Pancreas (tissue), 10 donors: ENCODE measurements at regions not wholly inside any gene's neighbourhood (a gene's known extent, or its start where the extent isn't known, plus 50 kb on each side); places are given as distances from the start of the nearest gene placed in this dataset.
A peak's percentile ranks its signal among the peaks of the same experiment; 100 is the strongest.

Experiments
- ATAC-seq, 4 donors: fragments of 200-7000 bp; cut with Tn5 transposase; one replicate each; pipeline versions ENCODE4 v1.8.0 to v1.9.1; 2020; ENCODE audit warnings: mild to moderate bottlenecking in 4 of 4, moderate library complexity in 4 of 4
- DNase-seq, 6 donors: peaks; one replicate each; pipeline ENCODE4 v3.0.0-alpha.2; 2020
- FAIRE-seq: peaks from 2 replicates; lab custom pipeline; 2012; peaks lifted over from hg19 to GRCh38; lab: Jason Lieb, UNC
- H3K27ac ChIP-seq, 4 donors: fragments of 200-600 bp; sonication (generic); 1 replicate in 3 of 4; 2 replicates in 1 of 4; pipeline versions ENCODE4 v1.5.0 to v1.8.0; 2020
- H3K27me3 ChIP-seq, 4 donors: fragments of 200-600 bp; one replicate each; pipeline ENCODE4 v1.8.0; 2021
- H3K36me3 ChIP-seq, 3 donors: fragments of 200-600 bp; sonication (generic) in 1 of 3; one replicate each; pipeline versions ENCODE4 v1.5.0 to v1.8.0; 2020 to 2021
- H3K4me1 ChIP-seq, 3 donors: fragments of 200-600 bp; one replicate each; pipeline ENCODE4 v1.8.0; 2021
- H3K4me3 ChIP-seq, 4 donors: fragments of 200-600 bp; sonication (generic) in 2 of 4; one replicate each; pipeline versions ENCODE4 v1.5.0 to v1.8.0; 2020 to 2021
- H3K9me3 ChIP-seq, 4 donors: fragments of 200-600 bp; one replicate each; pipeline ENCODE4 v1.8.0; 2021
- WGBS, 2 donors: extraction: QIAGEN DNeasy Blood & Tissue Kit; methylation state at CpG; one replicate each; pipeline ENCODE4 v1.1.7; 2013; 5-methylcytosine and 5-hydroxymethylcytosine counted together
- intact Hi-C, 3 donors: fragments of 100-400 bp; cut with DNase I; formaldehyde crosslinking; loops; one replicate each; pipeline versions ENCODE4 v1.11.1 to v1.14.2; 2022
- TF ChIP-seq, protein P1 (sequence below), 4 donors: fragments of 200-600 bp; sonication (generic) in 3 of 4; IDR thresholded peaks; one replicate each; pipeline versions ENCODE4 v1.5.0 to v1.8.0; 2021; ENCODE audit warnings: antibody characterized with exemption in 4 of 4
- donor health status: healthy with polysubstance abuse.
- donor health status: DM: no; HTN: no; CAD: no; lungs with moderate emphysema.
- donor health status: DM: no; HTN: no; CAD: no.
- donor health status: control.
- donor health status: control.
- donor health status: Bipolar disorder and iron deficiency.
- donor health status: DM: yes; HTN: yes; CAD: no.
- donor health status: DM: no; HTN: no; CAD: no.
- donor health status: DM: no; HTN: no; CAD: no.
- donor health status: DM: yes; HTN: yes; CAD: no.

DNA sequence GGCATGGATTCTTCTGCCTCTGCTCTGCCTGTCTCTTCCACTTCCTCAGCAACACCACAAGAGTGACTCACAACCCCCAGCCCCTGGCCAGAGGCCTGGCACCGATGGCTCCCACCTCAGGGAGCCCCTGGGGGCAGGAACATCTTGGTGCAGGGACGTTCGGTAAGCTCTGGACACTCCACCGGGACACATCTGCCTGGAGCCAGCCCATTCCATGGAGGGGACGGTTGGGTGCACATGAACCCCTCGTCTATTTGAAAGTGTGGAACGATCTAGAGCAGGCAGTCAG lies 246.5 kb downstream of the ERMARD start:
- no peaks in the 10 kb centered on the region for H3K36me3 ChIP-seq
- no peaks in the 10 kb centered on the region for H3K9me3 ChIP-seq
- FAIRE-seq (no peak), ATAC-seq (peak in 2 of 4 donors; percentile 67 to 68), DNase-seq (no peak)
- H3K27me3 ChIP-seq: no peaks in the 10 kb centered on the region
- intact Hi-C loops: no loop called here
- 79 to 86% methylated on average over 7 of the region's 7 CpGs for WGBS, 2 donors
- H3K4me1 ChIP-seq: no peaks in the 10 kb centered on the region
- no peak overlapping the region for H3K4me3 ChIP-seq
- H3K27ac ChIP-seq: no peak overlapping the region
- TF ChIP-seq, protein P1, sequence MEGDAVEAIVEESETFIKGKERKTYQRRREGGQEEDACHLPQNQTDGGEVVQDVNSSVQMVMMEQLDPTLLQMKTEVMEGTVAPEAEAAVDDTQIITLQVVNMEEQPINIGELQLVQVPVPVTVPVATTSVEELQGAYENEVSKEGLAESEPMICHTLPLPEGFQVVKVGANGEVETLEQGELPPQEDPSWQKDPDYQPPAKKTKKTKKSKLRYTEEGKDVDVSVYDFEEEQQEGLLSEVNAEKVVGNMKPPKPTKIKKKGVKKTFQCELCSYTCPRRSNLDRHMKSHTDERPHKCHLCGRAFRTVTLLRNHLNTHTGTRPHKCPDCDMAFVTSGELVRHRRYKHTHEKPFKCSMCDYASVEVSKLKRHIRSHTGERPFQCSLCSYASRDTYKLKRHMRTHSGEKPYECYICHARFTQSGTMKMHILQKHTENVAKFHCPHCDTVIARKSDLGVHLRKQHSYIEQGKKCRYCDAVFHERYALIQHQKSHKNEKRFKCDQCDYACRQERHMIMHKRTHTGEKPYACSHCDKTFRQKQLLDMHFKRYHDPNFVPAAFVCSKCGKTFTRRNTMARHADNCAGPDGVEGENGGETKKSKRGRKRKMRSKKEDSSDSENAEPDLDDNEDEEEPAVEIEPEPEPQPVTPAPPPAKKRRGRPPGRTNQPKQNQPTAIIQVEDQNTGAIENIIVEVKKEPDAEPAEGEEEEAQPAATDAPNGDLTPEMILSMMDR (IDR thresholded peaks at IDR 0.05): no peak

DNA sequence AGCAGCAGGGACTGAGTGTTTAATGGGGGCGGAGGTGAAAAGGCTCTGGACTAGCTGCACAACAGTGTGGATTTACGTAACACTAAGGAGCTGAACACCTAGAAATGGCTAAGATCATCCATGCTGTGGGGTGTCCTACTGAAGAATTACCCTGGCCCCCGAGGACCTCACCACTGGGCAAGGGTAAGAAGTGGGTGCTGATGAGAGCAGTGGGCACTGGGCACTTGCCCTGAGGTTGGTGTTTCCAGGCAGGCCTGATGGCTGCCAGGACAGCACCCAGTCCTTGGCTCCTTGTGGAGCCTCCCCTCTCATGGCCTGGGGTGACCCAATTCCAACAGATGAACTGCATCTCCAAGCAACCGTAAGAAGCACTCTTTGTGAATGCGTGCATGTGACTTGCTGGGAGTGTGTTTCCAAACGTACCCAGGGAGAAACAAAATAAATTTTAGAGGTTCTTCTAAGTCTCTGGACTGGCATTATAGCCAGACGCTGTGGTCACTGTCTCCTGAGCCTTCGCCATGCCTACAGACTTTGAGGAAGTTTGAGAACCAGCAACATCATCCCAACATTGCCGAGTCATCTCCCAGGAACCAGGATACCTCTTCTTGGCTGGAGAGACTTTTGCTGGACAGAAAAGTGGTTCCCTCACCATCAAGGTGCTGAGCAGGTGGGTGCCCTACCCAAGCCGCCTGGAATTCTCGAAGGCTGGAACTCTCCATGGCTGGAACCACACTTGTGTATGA lies 245.9 kb downstream of the ERMARD start:
- Histone ChIP-seq H3K36me3 (no peaks in the 10 kb centered on the region), H3K4me1 (no peaks in the 10 kb centered on the region), H3K27ac (no peak overlapping the region), H3K9me3 (no peaks in the 10 kb centered on the region), H3K27me3 (no peaks in the 10 kb centered on the region), H3K4me3 (no peak overlapping the region)
- ATAC-seq: peak in 2 of 4 donors; percentile 57 to 64
- no peak for FAIRE-seq
- intact Hi-C loops: no loop called here
- TF ChIP-seq, protein P1 (IDR thresholded peaks at IDR 0.05): no peak
- WGBS, 2 donors: 88 to 93% methylated on average over 11 of the region's 11 CpGs
- no peak for DNase-seq

DNA sequence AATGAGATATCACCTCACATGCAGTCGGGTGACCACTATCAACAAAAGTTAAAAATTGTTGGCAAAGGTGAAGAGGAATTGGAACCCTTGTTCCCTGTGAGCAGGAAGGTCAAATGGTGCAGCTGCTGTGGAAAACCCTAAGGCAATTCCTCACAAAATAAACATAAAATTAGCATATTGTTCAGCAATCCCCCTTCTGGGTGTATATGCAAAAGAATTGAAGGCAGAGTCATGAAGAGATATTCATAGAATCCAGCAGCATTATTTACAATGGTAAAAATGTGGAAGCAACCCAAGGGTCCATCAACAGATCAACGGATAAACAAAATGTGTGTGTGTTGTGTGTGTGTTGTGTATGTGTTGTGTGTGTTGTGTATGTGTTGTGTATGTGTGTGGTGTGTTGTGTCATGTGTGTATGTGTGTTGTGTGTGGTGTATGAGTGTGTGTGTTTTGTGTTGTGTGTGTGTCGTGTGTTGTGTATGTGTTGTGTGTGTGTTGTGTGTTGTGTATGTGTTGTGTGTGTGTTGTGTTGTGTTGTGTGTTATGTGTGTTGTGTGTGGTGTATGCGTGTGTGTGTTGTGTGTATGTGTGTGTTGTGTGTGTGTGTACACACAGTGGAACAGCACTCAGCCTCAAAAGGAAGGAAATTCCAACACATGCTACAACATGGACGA lies 245.1 kb downstream of the ERMARD start:
- no peaks in the 10 kb centered on the region for H3K27me3 ChIP-seq
- intact Hi-C loops: no loop called here
- ATAC-seq (no peak), FAIRE-seq (no peak), DNase-seq (no peak)
- no peak overlapping the region for H3K4me3 ChIP-seq
- H3K9me3 ChIP-seq: no peaks in the 10 kb centered on the region
- WGBS, 2 donors: 76 to 80% methylated on average over 5 of the region's 5 CpGs
- no peaks in the 10 kb centered on the region for H3K4me1 ChIP-seq
- TF ChIP-seq, protein P1 (IDR thresholded peaks at IDR 0.05): no peak
- no peaks in the 10 kb centered on the region for H3K36me3 ChIP-seq
- H3K27ac ChIP-seq: no peak overlapping the region

DNA sequence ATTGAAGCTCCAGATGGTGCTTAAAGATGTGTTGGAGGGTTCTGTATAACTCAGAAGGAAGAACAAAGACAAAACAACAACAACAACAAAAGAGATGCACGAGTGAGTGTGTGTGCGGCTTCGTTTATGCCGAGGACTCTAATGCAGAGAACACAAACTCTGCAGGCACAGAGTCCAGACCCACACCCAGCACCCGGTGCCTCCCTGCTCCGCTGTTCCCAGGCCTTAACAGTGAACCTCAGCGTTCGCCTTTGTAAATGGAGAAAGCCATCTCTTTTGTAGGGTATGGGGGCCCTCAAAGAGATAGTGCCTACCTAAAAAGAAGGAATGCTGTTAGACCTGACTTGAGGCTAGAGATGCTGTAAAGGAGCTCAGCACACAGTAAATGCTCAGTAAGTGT lies 243.3 kb downstream of the ERMARD start:
- ATAC-seq: no peak
- no peak for DNase-seq
- no peaks in the 10 kb centered on the region for H3K9me3 ChIP-seq
- intact Hi-C loops: no loop called here
- WGBS, 2 donors: 72 to 89% methylated on average over 8 of the region's 8 CpGs
- H3K27me3 ChIP-seq: no peaks in the 10 kb centered on the region
- H3K4me1 ChIP-seq: no peaks in the 10 kb centered on the region
- TF ChIP-seq, protein P1 (IDR thresholded peaks at IDR 0.05): no peak
- no peaks in the 10 kb centered on the region for H3K36me3 ChIP-seq
- no peak overlapping the region for H3K27ac ChIP-seq
- no peak for FAIRE-seq
- H3K4me3 ChIP-seq: no peak overlapping the region

DNA sequence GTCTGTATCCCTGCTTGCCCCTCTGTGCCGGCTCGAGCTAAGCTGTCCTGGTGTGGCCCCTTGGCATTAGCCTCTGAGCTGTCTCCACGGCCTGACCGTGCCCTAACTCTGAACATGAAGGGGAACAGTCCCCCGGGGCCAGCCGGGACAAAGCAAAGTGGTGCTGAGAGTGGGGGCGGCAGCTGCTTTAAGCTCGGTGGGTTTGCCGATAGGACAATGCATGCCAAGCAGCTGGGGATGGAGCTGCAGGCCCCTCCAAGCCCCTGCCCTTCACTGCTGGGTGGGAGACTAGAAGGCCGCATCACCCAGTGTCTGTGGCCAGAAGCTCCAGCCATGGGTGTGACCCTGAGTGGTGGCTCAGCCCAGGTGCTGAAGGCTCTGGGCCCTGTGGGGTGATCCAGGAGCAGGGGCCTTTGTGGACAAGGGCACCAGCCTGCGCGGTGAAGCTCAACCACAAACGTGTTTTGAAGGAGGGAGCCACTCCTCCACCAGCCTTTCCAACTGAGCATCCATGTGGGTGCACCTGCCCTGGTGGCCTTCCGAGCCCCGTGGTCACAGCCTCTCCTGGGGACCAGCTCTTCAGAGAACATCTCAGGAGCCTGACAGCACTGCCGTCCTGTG lies 242.5 kb downstream of the ERMARD start:
- intact Hi-C loops: no loop called here
- Histone ChIP-seq H3K27ac (no peak overlapping the region), H3K4me1 (no peaks in the 10 kb centered on the region), H3K27me3 (no peaks in the 10 kb centered on the region), H3K9me3 (no peaks in the 10 kb centered on the region), H3K4me3 (no peak overlapping the region), H3K36me3 (no peaks in the 10 kb centered on the region)
- ATAC-seq (no peak), FAIRE-seq (no peak), DNase-seq (peak in 1 of 6 donors; percentile 50)
- WGBS, 2 donors: 90 to 92% methylated on average over 16 of the region's 16 CpGs
- TF ChIP-seq, protein P1 (IDR thresholded peaks at IDR 0.05): no peak
